GM12872 (cell line): ENCODE measurements at regions not wholly inside any gene's neighbourhood (a gene's known extent, or its start where the extent isn't known, plus 50 kb on each side); places are given as distances from the start of the nearest gene placed in this dataset.

Experiments
- TF ChIP-seq, protein P1 (sequence below): IDR thresholded peaks from 3 replicates; pipeline ENCODE4 v1.5.1; 2011; ENCODE audit warnings: low read depth, mild to moderate bottlenecking, low read length, moderate library complexity; ENCODE audit not compliant: insufficient read depth

DNA sequence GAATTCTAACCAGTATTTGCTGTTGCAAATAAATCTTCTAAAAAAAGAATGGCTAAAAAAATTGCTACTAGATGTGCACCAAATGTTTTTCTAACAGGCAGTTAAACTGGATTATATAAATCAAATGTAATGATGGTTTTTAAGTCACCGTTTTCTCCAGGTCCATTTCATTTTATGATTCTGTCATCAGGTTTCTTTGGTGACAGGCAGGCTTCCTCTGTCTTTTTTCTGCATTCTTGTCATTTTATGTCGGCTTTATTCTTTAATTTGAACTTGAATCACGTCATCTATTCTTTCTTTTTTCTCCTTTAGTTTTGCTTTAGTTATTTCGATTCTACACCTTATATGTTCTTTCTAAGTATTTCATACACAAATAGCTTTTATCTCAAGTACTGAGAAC lies 212.5 kb downstream of the SOCS6 start:
- TF ChIP-seq, protein P1, sequence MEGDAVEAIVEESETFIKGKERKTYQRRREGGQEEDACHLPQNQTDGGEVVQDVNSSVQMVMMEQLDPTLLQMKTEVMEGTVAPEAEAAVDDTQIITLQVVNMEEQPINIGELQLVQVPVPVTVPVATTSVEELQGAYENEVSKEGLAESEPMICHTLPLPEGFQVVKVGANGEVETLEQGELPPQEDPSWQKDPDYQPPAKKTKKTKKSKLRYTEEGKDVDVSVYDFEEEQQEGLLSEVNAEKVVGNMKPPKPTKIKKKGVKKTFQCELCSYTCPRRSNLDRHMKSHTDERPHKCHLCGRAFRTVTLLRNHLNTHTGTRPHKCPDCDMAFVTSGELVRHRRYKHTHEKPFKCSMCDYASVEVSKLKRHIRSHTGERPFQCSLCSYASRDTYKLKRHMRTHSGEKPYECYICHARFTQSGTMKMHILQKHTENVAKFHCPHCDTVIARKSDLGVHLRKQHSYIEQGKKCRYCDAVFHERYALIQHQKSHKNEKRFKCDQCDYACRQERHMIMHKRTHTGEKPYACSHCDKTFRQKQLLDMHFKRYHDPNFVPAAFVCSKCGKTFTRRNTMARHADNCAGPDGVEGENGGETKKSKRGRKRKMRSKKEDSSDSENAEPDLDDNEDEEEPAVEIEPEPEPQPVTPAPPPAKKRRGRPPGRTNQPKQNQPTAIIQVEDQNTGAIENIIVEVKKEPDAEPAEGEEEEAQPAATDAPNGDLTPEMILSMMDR = no peak

DNA sequence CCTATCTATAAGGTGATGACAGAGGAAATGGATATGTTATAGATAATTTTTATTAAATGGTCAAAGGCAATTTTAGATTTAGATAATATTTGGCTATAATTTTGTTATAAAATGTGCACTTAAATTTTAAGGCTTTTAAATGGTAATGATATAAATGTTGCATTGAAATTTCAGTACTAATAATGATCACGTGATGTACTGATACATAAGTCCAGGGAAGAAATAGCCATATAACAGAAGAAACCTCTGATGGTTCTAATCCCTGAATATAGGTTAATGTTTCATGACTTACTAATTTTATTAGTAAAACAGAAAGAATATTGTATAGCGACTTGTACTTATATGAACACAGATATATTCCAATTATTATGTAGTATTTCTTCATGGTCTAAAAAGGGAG lies 211.9 kb downstream of the SOCS6 start:
- TF ChIP-seq, protein P1 = no peak

DNA sequence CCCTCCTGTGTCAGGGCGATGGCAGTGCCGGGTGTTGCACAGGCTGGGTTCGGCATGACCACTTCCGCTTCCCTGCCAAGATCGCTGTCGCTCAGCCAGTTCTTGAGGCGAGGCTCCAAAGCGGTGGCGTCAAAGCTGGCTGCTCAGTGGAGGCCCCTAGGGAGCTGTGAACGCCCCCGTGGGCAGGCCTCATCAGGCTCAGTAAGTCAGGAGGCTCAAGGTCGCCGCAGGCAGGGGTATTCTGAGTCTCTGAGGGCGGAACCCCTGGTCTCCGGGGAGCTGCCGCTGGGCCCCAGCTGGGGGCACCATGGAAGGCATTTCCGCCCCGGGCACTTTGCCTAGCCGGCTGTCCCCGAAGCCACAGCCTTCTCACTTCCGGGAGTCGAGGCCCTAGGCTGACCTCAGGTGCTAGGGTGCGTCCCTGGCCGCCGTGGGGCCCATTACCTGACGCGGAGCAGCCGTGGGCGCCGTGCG lies 210.4 kb downstream of the SOCS6 start:
- TF ChIP-seq, protein P1 = no peak

DNA sequence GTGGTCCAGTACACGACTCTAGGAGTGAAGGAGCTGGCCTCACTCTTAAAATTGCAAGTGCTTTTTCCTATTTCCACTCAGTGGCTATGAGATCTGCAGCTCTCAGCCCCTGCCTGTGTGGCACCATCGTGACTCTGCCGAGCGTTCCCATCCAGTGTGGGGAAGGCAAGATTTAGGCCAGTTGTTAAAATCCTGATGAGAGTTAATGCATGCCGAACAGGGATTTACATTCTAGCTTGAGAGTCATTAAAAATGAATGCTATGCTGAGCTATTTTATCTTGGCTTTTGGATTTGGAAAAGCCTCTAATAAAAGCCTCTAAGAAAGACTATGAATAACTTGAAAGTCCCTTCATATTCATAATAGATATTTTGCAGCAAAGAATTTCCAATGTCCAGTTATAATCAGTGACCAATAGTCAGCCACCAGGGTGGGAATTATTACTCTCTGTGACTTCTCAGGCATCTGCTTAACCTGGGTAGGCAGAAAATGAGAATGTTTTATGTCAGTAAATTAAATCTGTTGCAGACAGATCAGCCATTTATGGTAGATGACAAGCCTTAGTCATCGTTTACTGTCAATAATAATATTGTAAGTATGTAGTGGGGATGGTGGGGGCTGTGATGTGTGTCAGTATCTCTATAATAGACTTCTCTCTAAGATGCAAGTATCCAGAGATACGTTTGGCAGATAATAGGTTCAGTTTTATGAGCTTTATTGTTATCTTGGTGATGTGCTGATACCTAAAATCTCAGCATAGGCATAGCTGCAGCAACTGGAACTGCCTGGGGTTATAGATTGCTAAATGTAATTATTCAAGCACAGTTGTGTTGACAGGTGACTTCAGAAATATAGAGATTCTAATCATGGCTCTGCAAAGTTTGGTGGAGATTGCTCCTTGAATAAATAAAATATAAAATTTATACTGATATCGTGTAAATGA lies 207.8 kb downstream of the SOCS6 start:
- TF ChIP-seq, protein P1 = no peak

DNA sequence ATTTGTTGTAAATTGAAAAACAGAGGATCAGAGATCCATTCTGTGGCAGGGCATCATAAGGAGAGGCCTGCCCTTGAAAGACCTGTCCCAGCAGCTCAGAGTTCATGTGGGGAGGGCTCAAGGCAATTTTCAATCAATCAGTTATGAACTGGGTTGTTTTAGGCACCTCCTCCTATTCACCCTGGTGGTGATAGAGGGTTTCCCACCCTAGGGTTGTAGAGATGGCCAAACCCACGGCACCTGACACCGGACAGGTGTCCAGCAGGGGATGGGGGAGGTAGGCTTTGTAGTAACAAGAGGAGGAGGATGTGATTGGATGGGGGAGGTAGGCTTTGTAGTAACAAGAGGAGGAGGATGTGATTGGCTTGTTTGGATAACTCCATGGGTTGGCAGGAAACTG lies 205.7 kb downstream of the SOCS6 start:
- TF ChIP-seq, protein P1 = no peak

DNA sequence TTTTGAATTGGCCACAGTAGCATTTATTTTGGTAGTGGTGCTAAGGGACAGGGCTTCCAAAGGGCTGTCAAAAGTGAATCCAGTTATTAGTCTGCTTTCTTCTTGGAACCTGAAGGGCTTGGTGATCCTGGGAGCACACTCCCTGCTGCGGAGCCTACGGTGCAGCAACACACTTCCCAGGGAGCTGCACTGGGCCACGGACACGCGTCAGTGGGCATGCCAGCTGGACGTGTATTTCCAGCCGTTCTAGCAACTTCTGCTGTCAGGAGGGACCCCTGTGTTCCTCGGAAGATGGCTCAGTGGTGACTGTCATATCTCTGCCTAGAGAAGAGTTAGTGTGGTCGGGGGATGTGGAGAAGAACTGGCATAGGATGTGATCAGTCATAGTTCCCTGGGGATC lies 204.6 kb downstream of the SOCS6 start:
- TF ChIP-seq, protein P1 = no peak

DNA sequence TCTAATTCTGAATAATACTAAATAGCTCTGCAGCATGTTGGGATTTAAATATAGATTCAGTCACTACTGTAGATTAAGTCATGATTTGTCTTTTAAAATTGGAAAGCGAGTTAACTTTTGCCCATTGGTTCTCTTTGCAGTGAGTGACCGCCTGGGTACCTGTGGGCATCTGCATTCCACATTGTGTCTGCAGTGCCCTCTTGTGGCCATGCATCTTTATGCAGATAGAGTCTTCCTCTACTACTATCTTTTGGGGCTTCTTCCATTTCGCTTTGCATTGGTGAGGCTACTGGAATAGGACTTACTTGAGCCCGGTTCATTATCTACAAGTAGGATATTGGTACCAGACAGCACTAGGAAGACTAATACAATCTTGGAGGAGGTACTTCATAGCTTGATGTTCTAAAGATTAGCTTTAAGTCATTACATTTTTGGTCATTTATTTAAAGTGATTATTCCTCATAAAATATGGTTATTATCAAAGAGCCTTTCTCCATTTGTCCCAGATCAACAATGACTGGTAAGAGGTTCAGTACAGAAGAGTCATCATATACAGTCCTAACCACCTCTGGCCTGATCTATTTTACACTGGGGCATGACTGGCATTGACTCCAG lies 203.0 kb downstream of the SOCS6 start:
- TF ChIP-seq, protein P1 = peak; percentile 85
